Prostate gland (tissue), 2 donors: ENCODE measurements at regions not wholly inside any gene's neighbourhood (a gene's known extent, or its start where the extent isn't known, plus 50 kb on each side); places are given as distances from the start of the nearest gene placed in this dataset.

ENCODE experiments used
- DNase-seq: peaks from one replicate; pipeline ENCODE4 v3.0.0-alpha.2; 2019; ENCODE audit warnings: low spot score
- H3K27ac ChIP-seq, 2 donors: fragments of 200-600 bp; sonication (generic); 2 replicates each; pipeline ENCODE4 v1.5.1; 2017 to 2019
- H3K27me3 ChIP-seq: fragments of 200-600 bp; sonication (generic); replicated peaks from 2 replicates; pipeline ENCODE4 v1.5.1; 2019; ENCODE audit not compliant: insufficient read depth
- H3K36me3 ChIP-seq, 2 donors: fragments of 200-600 bp; sonication (generic); 1 replicate in 1 of 2; 2 replicates in 1 of 2; pipeline versions ENCODE4 v1.5.1 to v1.8.1; 2017 to 2019
- H3K4me1 ChIP-seq: fragments of 200-600 bp; sonication (generic); replicated peaks from 2 replicates; pipeline ENCODE4 v1.5.1; 2019
- H3K4me3 ChIP-seq, 2 donors: fragments of 200-600 bp; sonication (generic); 2 replicates each; pipeline ENCODE4 v1.5.1; 2017 to 2019
- H3K9me3 ChIP-seq: fragments of 200-600 bp; sonication (generic); 2 replicates; pipeline ENCODE4 v1.5.1; 2017
- CTCF ChIP-seq, 4 experiments: fragments of 200-600 bp in 2 of 4; fragments of 450-650 bp in 2 of 4; sonication (generic) in 2 of 4; IDR thresholded peaks; 1 replicate in 3 of 4; 2 replicates in 1 of 4; pipeline ENCODE4 v1.5.1; 2016 to 2019; ENCODE audit warnings: antibody characterized with exemption in 4 of 4, mild to moderate bottlenecking in 2 of 4, moderate library complexity in 2 of 4
- POLR2A ChIP-seq: fragments of 450-650 bp; IDR thresholded peaks from one replicate; pipeline ENCODE4 v1.6.1; 2016; ENCODE audit warnings: antibody characterized with exemption, mild to moderate bottlenecking
- POLR2AphosphoS5 ChIP-seq: sonication (generic); formaldehyde crosslinking; IDR thresholded peaks from one replicate; pipeline ENCODE4 v1.6.1; 2017; ENCODE audit warnings: antibody characterized with exemption
- WGBS: methylation state at CpG from one replicate; pipeline ENCODE4 v1.1.5; 2018; 5-methylcytosine and 5-hydroxymethylcytosine counted together
- intact Hi-C: fragments of 100-400 bp; cut with DNase I; formaldehyde crosslinking; loops from one replicate; pipeline ENCODE4 v1.14.2; 2022

GRCh38 chr5:96219580-96220281 is 213.3 kb downstream of the PCSK1 start:
- intact Hi-C loops, result no loop called here
- WGBS, result 79% methylated on average over 4 of the region's 4 CpGs
- no peak for TF ChIP-seq CTCF (IDR thresholded peaks at IDR 0.05)
- TF ChIP-seq POLR2AphosphoS5, result no peak
- no peak for TF ChIP-seq POLR2A
- Histone ChIP-seq H3K4me3 (no peak overlapping the region), H3K27ac (no peak overlapping the region), H3K9me3 (no peaks in the 10 kb centered on the region), H3K36me3 (no peaks in the 10 kb centered on the region), H3K27me3 (no peaks in the 10 kb centered on the region), H3K4me1 (no peaks in the 10 kb centered on the region)
- no peak for DNase-seq

- TF ChIP-seq POLR2A (no peak), POLR2AphosphoS5 (no peak), CTCF (IDR thresholded peaks at IDR 0.05) (no peak)
- DNase-seq, result no peak
- H3K4me1 ChIP-seq, result no peaks in the 10 kb centered on the region
- no peaks in the 10 kb centered on the region for H3K9me3 ChIP-seq
- no peak overlapping the region for H3K4me3 ChIP-seq
- intact Hi-C loops, result no loop called here
- WGBS, result 81% methylated on average over 3 of the region's 3 CpGs
- H3K27me3 ChIP-seq, result no peaks in the 10 kb centered on the region
- H3K27ac ChIP-seq, result no peak overlapping the region
- H3K36me3 ChIP-seq, result no peaks in the 10 kb centered on the region
Observed at GRCh38 chr5:96218653-96219052, 214.4 kb downstream of the PCSK1 start.

GRCh38 chr5:96214442-96215197 is 218.4 kb downstream of the PCSK1 start:
- 71% methylated on average over 3 of the region's 3 CpGs for WGBS

GRCh38 chr5:96209829-96210228 is 223.2 kb downstream of the PCSK1 start:
- H3K9me3 ChIP-seq, result no peaks in the 10 kb centered on the region
- TF ChIP-seq POLR2AphosphoS5, result no peak
- no peak for TF ChIP-seq CTCF (IDR thresholded peaks at IDR 0.05)
- no peak for TF ChIP-seq POLR2A
- intact Hi-C loops, result no loop called here
- no peak for DNase-seq
- no peak overlapping the region for H3K4me3 ChIP-seq
- H3K27me3 ChIP-seq, result no peaks in the 10 kb centered on the region
- no peak overlapping the region for H3K27ac ChIP-seq
- no peaks in the 10 kb centered on the region for H3K4me1 ChIP-seq
- H3K36me3 ChIP-seq, result no peaks in the 10 kb centered on the region
- 92% methylated on average over 1 of the region's 1 CpG for whole genome bisulfite sequencing

More at GRCh38 chr5:96214442-96215197, 218.4 kb downstream of the PCSK1 start:
- H3K9me3 ChIP-seq, result no peaks in the 10 kb centered on the region
- no peak overlapping the region for H3K27ac ChIP-seq
- no peaks in the 10 kb centered on the region for H3K36me3 ChIP-seq
- no peak overlapping the region for H3K4me3 ChIP-seq
- DNase-seq, result no peak
- TF ChIP-seq POLR2A (no peak), POLR2AphosphoS5 (no peak), CTCF (IDR thresholded peaks at IDR 0.05) (no peak)
- no peaks in the 10 kb centered on the region for H3K27me3 ChIP-seq
- no peaks in the 10 kb centered on the region for H3K4me1 ChIP-seq
- intact Hi-C loops, result no loop called here

GRCh38 chr5:96207420-96207819 is 225.6 kb downstream of the PCSK1 start:
- no peaks in the 10 kb centered on the region for H3K9me3 ChIP-seq
- H3K27me3 ChIP-seq, result no peaks in the 10 kb centered on the region
- DNase-seq, result no peak
- no peaks in the 10 kb centered on the region for H3K4me1 ChIP-seq
- intact Hi-C loops, result no loop called here
- H3K4me3 ChIP-seq, result no peak overlapping the region
- H3K36me3 ChIP-seq, result no peaks in the 10 kb centered on the region
- no peak overlapping the region for H3K27ac ChIP-seq
- TF ChIP-seq CTCF (IDR thresholded peaks at IDR 0.05) (no peak), POLR2A (no peak), POLR2AphosphoS5 (no peak)
